Astrocyte (in vitro differentiated cells and primary cell): ENCODE measurements at regions not wholly inside any gene's neighbourhood (a gene's known extent, or its start where the extent isn't known, plus 50 kb on each side); places are given as distances from the start of the nearest gene placed in this dataset.

ENCODE experiments used
- EZH2 ChIP-seq: IDR thresholded peaks from 2 replicates; pipeline ENCODE4 v1.6.1; 2012; ENCODE audit warnings: mild to moderate bottlenecking, low read length, inconsistent platforms; ENCODE audit not compliant: insufficient read depth
- TF ChIP-seq, protein P1 (sequence below): IDR thresholded peaks from 2 replicates; pipeline ENCODE4 v1.5.1; 2011; ENCODE audit warnings: low read depth, mild to moderate bottlenecking, inconsistent platforms, low read length, moderate library complexity; ENCODE audit not compliant: insufficient read depth

DNA sequence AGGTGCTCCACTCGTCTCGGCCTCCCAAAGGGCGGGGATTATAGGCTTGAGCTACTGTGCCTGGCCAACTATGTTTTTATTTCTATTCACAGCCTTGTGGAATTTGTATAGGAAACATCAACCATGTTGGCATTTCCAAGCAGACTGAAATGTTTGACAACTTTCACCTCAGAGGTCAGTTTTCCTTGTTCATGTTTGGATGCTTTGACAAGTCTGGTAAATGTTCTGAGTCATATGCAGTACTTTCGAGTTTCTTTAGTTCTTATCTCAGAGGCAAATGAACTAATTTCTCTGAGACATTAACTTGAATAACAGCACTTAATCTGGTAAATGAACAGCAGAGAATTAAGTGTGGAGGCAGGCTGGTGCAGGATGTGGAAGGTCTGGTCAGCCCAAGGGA lies 373.4 kb upstream of the SYNCRIP start:
- TF ChIP-seq, protein P1, sequence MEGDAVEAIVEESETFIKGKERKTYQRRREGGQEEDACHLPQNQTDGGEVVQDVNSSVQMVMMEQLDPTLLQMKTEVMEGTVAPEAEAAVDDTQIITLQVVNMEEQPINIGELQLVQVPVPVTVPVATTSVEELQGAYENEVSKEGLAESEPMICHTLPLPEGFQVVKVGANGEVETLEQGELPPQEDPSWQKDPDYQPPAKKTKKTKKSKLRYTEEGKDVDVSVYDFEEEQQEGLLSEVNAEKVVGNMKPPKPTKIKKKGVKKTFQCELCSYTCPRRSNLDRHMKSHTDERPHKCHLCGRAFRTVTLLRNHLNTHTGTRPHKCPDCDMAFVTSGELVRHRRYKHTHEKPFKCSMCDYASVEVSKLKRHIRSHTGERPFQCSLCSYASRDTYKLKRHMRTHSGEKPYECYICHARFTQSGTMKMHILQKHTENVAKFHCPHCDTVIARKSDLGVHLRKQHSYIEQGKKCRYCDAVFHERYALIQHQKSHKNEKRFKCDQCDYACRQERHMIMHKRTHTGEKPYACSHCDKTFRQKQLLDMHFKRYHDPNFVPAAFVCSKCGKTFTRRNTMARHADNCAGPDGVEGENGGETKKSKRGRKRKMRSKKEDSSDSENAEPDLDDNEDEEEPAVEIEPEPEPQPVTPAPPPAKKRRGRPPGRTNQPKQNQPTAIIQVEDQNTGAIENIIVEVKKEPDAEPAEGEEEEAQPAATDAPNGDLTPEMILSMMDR: no peak
- no peak for TF ChIP-seq EZH2
